Peyer's patch (tissue), 4 donors: ENCODE measurements at regions not wholly inside any gene's neighbourhood (a gene's known extent, or its start where the extent isn't known, plus 50 kb on each side); places are given as distances from the start of the nearest gene placed in this dataset.

ENCODE experiments used
- CTCF ChIP-seq, 6 experiments: fragments of 450-650 bp in 4 of 6; fragments of 200-600 bp in 2 of 6; sonication (generic) in 1 of 6; IDR thresholded peaks; one replicate each; pipeline ENCODE4 v1.5.1; 2017 to 2019; ENCODE audit warnings: antibody characterized with exemption in 6 of 6, mild to moderate bottlenecking in 3 of 6, moderate library complexity in 1 of 6
- POLR2A ChIP-seq, 2 donors: fragments of 450-650 bp; IDR thresholded peaks; one replicate each; pipeline ENCODE4 v1.5.1; 2017; ENCODE audit warnings: antibody characterized with exemption in 2 of 2, mild to moderate bottlenecking in 2 of 2, moderate library complexity in 2 of 2

GRCh38 chr3:166934879-166935278, 445.2 kb downstream of the ZBBX start:
- TF ChIP-seq CTCF (IDR thresholded peaks at IDR 0.05) (no peak), POLR2A (IDR thresholded peaks at IDR 0.05) (no peak)
